ENCODE measurements at regions not wholly inside any gene's neighbourhood (a gene's known extent, or its start where the extent isn't known, plus 50 kb on each side); places are given as distances from the start of the nearest gene placed in this dataset.

DNA sequence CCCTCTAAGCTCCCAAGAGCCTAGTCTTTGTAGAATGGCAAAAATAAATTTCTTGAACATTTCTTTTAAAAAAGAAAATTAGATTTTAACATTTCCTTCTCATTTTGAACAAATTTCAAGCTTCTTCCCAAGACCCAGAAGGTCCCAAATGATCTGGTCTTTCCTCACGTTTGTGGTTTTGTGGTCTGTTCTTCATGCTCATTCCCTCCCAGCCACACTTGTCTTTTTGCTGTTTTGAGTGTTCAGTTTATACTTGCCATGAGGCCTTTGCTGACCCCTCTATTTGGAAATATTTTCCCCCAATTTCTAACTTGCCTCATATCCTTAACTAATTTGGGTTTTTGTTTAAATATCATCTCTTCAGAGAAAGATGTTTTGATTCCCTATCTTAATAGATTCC lies 133.4 kb upstream of the PAPPA start:
- TF ChIP-seq, protein P1, sequence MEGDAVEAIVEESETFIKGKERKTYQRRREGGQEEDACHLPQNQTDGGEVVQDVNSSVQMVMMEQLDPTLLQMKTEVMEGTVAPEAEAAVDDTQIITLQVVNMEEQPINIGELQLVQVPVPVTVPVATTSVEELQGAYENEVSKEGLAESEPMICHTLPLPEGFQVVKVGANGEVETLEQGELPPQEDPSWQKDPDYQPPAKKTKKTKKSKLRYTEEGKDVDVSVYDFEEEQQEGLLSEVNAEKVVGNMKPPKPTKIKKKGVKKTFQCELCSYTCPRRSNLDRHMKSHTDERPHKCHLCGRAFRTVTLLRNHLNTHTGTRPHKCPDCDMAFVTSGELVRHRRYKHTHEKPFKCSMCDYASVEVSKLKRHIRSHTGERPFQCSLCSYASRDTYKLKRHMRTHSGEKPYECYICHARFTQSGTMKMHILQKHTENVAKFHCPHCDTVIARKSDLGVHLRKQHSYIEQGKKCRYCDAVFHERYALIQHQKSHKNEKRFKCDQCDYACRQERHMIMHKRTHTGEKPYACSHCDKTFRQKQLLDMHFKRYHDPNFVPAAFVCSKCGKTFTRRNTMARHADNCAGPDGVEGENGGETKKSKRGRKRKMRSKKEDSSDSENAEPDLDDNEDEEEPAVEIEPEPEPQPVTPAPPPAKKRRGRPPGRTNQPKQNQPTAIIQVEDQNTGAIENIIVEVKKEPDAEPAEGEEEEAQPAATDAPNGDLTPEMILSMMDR (IDR thresholded peaks at IDR 0.05), result no peak
- TF ChIP-seq POLR2AphosphoS5 (IDR thresholded peaks at IDR 0.05), result no peak

Measured in prostate gland (tissue), 2 donors.